Trophoblast cell (in vitro differentiated cells and primary cell): ENCODE measurements at regions not wholly inside any gene's neighbourhood (a gene's known extent, or its start where the extent isn't known, plus 50 kb on each side); places are given as distances from the start of the nearest gene placed in this dataset.

Experiments
- DNase-seq, 2 donors: peaks; one replicate each; pipeline ENCODE4 v3.0.0-alpha.2; 2016
- H2AFZ ChIP-seq: 2 replicates; pipeline ENCODE4 v1.6.1; 2013; ENCODE audit warnings: low read length, moderate library complexity, mild to moderate bottlenecking; ENCODE audit not compliant: insufficient read depth, poor library complexity
- H2AK5ac ChIP-seq: 2 replicates; pipeline ENCODE4 v1.6.1; 2013; ENCODE audit warnings: mild to moderate bottlenecking, low read length
- H2BK120ac ChIP-seq: 2 replicates; pipeline ENCODE4 v1.6.1; 2013; ENCODE audit warnings: low read length, mild to moderate bottlenecking, moderate library complexity; ENCODE audit not compliant: insufficient read depth, poor library complexity
- H2BK12ac ChIP-seq: 2 replicates; pipeline ENCODE4 v1.6.1; 2013; ENCODE audit warnings: mild to moderate bottlenecking, low read length, moderate library complexity
- H2BK5ac ChIP-seq: 2 replicates; pipeline ENCODE4 v1.6.1; 2013; ENCODE audit warnings: low read length, low read depth, moderate library complexity, mild to moderate bottlenecking; ENCODE audit not compliant: poor library complexity
- H3K14ac ChIP-seq: 2 replicates; pipeline ENCODE4 v1.6.1; 2013; ENCODE audit warnings: mild to moderate bottlenecking, low read length
- H3K18ac ChIP-seq: 2 replicates; pipeline ENCODE4 v1.6.1; 2013; ENCODE audit warnings: mild to moderate bottlenecking, low read length
- H3K23ac ChIP-seq: 2 replicates; pipeline ENCODE4 v1.6.1; 2013; ENCODE audit warnings: low read length
- H3K27ac ChIP-seq: 2 replicates; pipeline ENCODE4 v1.5.1; 2013; ENCODE audit warnings: low read depth, mild to moderate bottlenecking, inconsistent platforms, low read length, moderate library complexity
- H3K27me3 ChIP-seq: 2 replicates; pipeline ENCODE4 v1.6.1; 2013; ENCODE audit warnings: inconsistent platforms, mild to moderate bottlenecking, low read length, moderate library complexity; ENCODE audit not compliant: insufficient read depth
- H3K36me3 ChIP-seq, 2 experiments: 1 replicate in 1 of 2; 2 replicates in 1 of 2; pipeline ENCODE4 v1.6.1; 2013; ENCODE audit warnings: low read length in 2 of 2, mild to moderate bottlenecking in 2 of 2, moderate library complexity in 1 of 2; ENCODE audit not compliant: insufficient read depth in 2 of 2, control insufficient read depth in 1 of 2
- H3K4ac ChIP-seq: 2 replicates; pipeline ENCODE4 v1.6.1; 2013; ENCODE audit warnings: low read depth, mild to moderate bottlenecking, low read length, moderate library complexity
- H3K4me1 ChIP-seq, 2 experiments: 1 replicate in 1 of 2; 2 replicates in 1 of 2; pipeline ENCODE4 v1.6.1; 2013; ENCODE audit warnings: low read length in 2 of 2, mild to moderate bottlenecking in 2 of 2, moderate library complexity in 1 of 2; ENCODE audit not compliant: insufficient read depth in 2 of 2, control insufficient read depth in 1 of 2
- H3K4me2 ChIP-seq: 2 replicates; pipeline ENCODE4 v1.6.1; 2013; ENCODE audit warnings: inconsistent platforms, mild to moderate bottlenecking, low read length, moderate library complexity
- H3K4me3 ChIP-seq: 2 replicates; pipeline ENCODE4 v1.5.1; 2013; ENCODE audit warnings: mild to moderate bottlenecking, low read depth, low read length, inconsistent platforms
- H3K79me1 ChIP-seq: one replicate; pipeline ENCODE4 v1.6.1; 2013; ENCODE audit warnings: low read length
- H3K79me2 ChIP-seq: 2 replicates; pipeline ENCODE4 v1.6.1; 2013; ENCODE audit warnings: low read length, mild to moderate bottlenecking; ENCODE audit not compliant: control insufficient read depth, insufficient read depth, poor library complexity
- H3K9ac ChIP-seq: 2 replicates; pipeline ENCODE4 v1.6.1; 2013; ENCODE audit warnings: mild to moderate bottlenecking, low read length
- H3K9me3 ChIP-seq: 2 replicates; pipeline ENCODE4 v1.6.1; 2013; ENCODE audit warnings: low read depth, mild to moderate bottlenecking, control low read depth, inconsistent platforms, low read length; ENCODE audit not compliant: insufficient read depth
- H4K12ac ChIP-seq: 2 replicates; pipeline ENCODE4 v1.6.1; 2013; ENCODE audit warnings: low read depth, mild to moderate bottlenecking, low read length, moderate library complexity
- H4K8ac ChIP-seq: 2 replicates; pipeline ENCODE4 v1.6.1; 2013; ENCODE audit warnings: low read depth, mild to moderate bottlenecking, low read length, moderate library complexity
- H4K91ac ChIP-seq: one replicate; pipeline ENCODE4 v1.6.1; 2013; ENCODE audit warnings: low read depth, mild to moderate bottlenecking, low read length, moderate library complexity
- WGBS: extraction: QIAGEN DNeasy Blood & Tissue Kit; methylation state at CpG from one replicate; pipeline ENCODE4 v1.1.7; 2013; ENCODE audit warnings: missing lambda C conversion rate; ENCODE audit not compliant: insufficient read length, insufficient coverage; ENCODE audit errors: extremely low coverage; 5-methylcytosine and 5-hydroxymethylcytosine counted together

DNA sequence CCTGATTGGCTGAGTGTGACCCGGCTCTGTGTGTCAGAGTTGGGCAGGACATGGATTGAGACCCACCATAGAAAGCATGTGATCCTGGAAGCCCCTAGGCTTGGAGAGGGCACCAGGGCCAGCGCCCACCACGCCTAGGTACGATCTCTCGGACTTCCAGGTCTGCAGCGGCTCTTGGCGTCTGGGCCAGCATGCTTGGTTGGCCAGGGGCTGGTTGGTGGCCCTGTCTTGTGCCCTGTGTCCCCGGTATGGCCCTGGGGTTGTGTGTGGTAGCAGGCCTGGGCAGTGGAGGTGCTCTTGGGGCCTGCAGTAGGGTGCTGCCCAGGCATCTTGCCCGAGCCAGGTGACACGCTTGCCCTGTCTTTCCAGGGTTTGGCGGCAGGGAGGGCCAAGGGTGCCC lies 210.6 kb downstream of the UBE3A start:
- Histone ChIP-seq H3K4ac (no peak overlapping the region), H2BK120ac (no peak overlapping the region), H2AFZ (no peak overlapping the region), H3K79me1 (no peaks in the 10 kb centered on the region), H4K12ac (no peak overlapping the region), H4K8ac (no peak overlapping the region), H3K36me3 (no peaks in the 10 kb centered on the region), H3K9me3 (peaks cover 95% of the 10 kb centered on the region), H2BK5ac (no peak overlapping the region), H3K18ac (no peak overlapping the region), H3K79me2 (no peaks in the 10 kb centered on the region), H3K4me1 (no peaks in the 10 kb centered on the region), H3K27me3 (no peaks in the 10 kb centered on the region), H3K9ac (no peak overlapping the region), H3K27ac (no peak overlapping the region), H3K4me2 (no peak overlapping the region), H4K91ac (no peak overlapping the region), H3K23ac (no peak overlapping the region), H2AK5ac (no peak overlapping the region), H2BK12ac (no peak overlapping the region), H3K14ac (no peak overlapping the region), H3K4me3 (no peak overlapping the region)
- no CpG with 5 or more reads among the region's 11 CpGs for WGBS
- no peak for DNase-seq

DNA sequence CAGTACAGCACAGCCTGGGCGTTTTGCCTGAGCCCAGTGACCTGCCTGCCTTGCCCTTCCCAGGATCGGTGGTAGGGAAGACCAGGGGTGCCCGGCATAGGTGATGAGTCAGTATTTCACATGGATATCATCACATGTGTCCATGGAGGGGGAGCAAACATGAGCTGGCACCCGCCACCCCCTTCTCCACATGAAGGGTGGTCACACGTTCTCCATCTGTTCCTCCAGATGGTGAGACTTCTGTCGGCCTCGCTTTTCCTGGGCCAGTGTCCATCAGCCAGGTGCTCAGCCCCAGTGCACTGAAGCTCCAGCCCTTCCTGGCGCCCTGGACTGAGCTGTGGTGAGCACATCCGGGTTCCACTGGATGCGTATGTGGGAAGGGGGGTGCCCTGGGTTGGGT lies 208.4 kb downstream of the UBE3A start:
- H4K8ac ChIP-seq: no peak overlapping the region
- no peak overlapping the region for H3K4me3 ChIP-seq
- no peak overlapping the region for H2AFZ ChIP-seq
- no peak overlapping the region for H3K27ac ChIP-seq
- H3K18ac ChIP-seq: no peak overlapping the region
- no peak overlapping the region for H3K9ac ChIP-seq
- H3K79me1 ChIP-seq: no peaks in the 10 kb centered on the region
- H4K91ac ChIP-seq: no peak overlapping the region
- WGBS: no CpG with 5 or more reads among the region's 10 CpGs
- H3K4me1 ChIP-seq: no peaks in the 10 kb centered on the region
- H2BK5ac ChIP-seq: no peak overlapping the region
- H3K14ac ChIP-seq: no peak overlapping the region
- no peak for DNase-seq
- no peak overlapping the region for H2AK5ac ChIP-seq
- H3K23ac ChIP-seq: no peak overlapping the region
- no peak overlapping the region for H4K12ac ChIP-seq
- no peaks in the 10 kb centered on the region for H3K36me3 ChIP-seq
- H3K27me3 ChIP-seq: no peaks in the 10 kb centered on the region
- no peak overlapping the region for H3K4ac ChIP-seq
- H3K4me2 ChIP-seq: no peak overlapping the region
- H2BK12ac ChIP-seq: no peak overlapping the region
- H3K79me2 ChIP-seq: no peaks in the 10 kb centered on the region
- no peak overlapping the region for H2BK120ac ChIP-seq
- peaks cover 95% of the 10 kb centered on the region for H3K9me3 ChIP-seq

DNA sequence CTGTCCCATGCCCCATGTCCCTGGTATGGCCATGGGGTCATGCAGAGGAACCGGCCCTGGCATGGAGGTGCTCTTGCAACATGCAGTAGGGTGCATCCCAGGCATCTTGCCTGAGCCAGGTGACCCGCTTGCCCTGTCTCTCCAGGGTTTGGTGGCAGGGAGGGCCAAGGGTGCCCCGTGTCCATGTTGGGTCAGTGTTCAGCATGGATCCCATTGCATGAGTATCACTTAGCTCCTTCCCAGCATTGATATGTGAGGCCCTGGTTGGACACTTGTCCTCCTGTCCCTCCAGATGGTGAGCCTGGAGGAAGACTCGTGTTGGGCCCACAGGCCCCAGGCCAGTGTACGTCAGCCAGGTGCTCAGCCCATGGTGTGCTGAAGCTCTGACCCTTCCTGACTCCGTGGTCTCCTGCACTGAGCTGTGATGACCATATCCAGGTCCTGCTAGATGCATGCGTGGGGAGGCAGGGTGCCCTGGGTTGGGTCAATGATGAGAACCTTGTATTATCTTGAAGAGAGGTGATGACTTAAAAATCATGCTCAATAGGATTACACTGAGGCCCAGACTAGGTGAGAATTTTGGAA lies 205.0 kb downstream of the UBE3A start:
- Histone ChIP-seq H3K9ac (no peak overlapping the region), H3K4me3 (no peak overlapping the region), H3K79me2 (no peaks in the 10 kb centered on the region), H2AK5ac (no peak overlapping the region), H2AFZ (no peak overlapping the region), H2BK5ac (no peak overlapping the region), H3K23ac (no peak overlapping the region), H3K4me1 (no peaks in the 10 kb centered on the region), H2BK12ac (no peak overlapping the region), H3K4me2 (no peak overlapping the region), H4K12ac (no peak overlapping the region), H3K27ac (no peak overlapping the region), H3K27me3 (no peaks in the 10 kb centered on the region), H2BK120ac (no peak overlapping the region), H3K4ac (no peak overlapping the region), H3K36me3 (no peaks in the 10 kb centered on the region), H4K91ac (no peak overlapping the region), H3K18ac (no peak overlapping the region), H3K14ac (no peak overlapping the region), H4K8ac (no peak overlapping the region), H3K79me1 (no peaks in the 10 kb centered on the region), H3K9me3 (peaks cover 94% of the 10 kb centered on the region)
- no CpG with 5 or more reads among the region's 7 CpGs for WGBS
- DNase-seq: no peak

DNA sequence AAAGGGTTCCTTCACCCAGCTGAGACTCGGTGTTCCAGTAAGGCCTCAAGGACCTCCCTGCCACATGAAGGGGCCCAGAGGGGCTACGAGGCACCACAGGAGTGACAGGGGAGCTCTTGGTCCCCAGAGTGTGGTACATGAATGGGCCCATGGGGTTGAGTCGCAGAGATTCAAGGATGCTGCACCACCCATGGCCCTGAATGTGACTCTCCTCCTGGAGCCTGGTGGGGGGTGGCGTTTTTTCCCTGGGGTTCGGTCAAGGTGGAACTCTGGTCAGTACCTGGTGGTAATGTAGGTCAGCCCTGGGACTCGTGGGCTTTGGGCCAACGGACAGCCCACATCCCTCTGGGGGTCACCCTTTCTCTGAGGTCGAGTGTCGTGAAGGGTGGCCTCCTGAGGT lies 204.0 kb downstream of the UBE3A start:
- no peak overlapping the region for H3K18ac ChIP-seq
- no peak overlapping the region for H3K4me2 ChIP-seq
- no peak overlapping the region for H2AK5ac ChIP-seq
- H3K9me3 ChIP-seq: peaks cover 93% of the 10 kb centered on the region
- H3K79me2 ChIP-seq: no peaks in the 10 kb centered on the region
- H2BK5ac ChIP-seq: no peak overlapping the region
- H2BK120ac ChIP-seq: no peak overlapping the region
- no peak overlapping the region for H3K23ac ChIP-seq
- H3K14ac ChIP-seq: no peak overlapping the region
- H3K4me3 ChIP-seq: no peak overlapping the region
- no peak overlapping the region for H3K9ac ChIP-seq
- H3K79me1 ChIP-seq: no peaks in the 10 kb centered on the region
- DNase-seq: no peak
- no peaks in the 10 kb centered on the region for H3K4me1 ChIP-seq
- H3K27ac ChIP-seq: no peak overlapping the region
- no peak overlapping the region for H3K4ac ChIP-seq
- no peak overlapping the region for H4K8ac ChIP-seq
- no peaks in the 10 kb centered on the region for H3K27me3 ChIP-seq
- H4K12ac ChIP-seq: no peak overlapping the region
- no CpG with 5 or more reads among the region's 9 CpGs for WGBS
- H2BK12ac ChIP-seq: no peak overlapping the region
- no peaks in the 10 kb centered on the region for H3K36me3 ChIP-seq
- no peak overlapping the region for H4K91ac ChIP-seq
- no peak overlapping the region for H2AFZ ChIP-seq
